Adrenal gland (tissue), 5 donors: ENCODE measurements at regions not wholly inside any gene's neighbourhood (a gene's known extent, or its start where the extent isn't known, plus 50 kb on each side); places are given as distances from the start of the nearest gene placed in this dataset.

Source experiments
- CTCF ChIP-seq, 6 experiments: fragments of 450-650 bp in 4 of 6; fragments of 200-600 bp in 2 of 6; sonication (generic) in 1 of 6; IDR thresholded peaks; 1 replicate in 5 of 6; 2 replicates in 1 of 6; pipeline versions ENCODE4 v1.5.1 to v1.8.0; 2016 to 2021; ENCODE audit warnings: antibody characterized with exemption in 6 of 6, mild to moderate bottlenecking in 2 of 6, moderate library complexity in 1 of 6
- POLR2A ChIP-seq, 2 donors: fragments of 450-650 bp; IDR thresholded peaks; one replicate each; pipeline ENCODE4 v1.6.1; 2017; ENCODE audit warnings: antibody characterized with exemption in 2 of 2, mild to moderate bottlenecking in 2 of 2, moderate library complexity in 1 of 2
- donor health status: DM: no; HTN: no; CAD: no.

- TF ChIP-seq CTCF (IDR thresholded peaks at IDR 0.05) (no peak), POLR2A (IDR thresholded peaks at IDR 0.05) (no peak)
Observed at GRCh38 chr16:61366006-61366405, 670.2 kb downstream of the CDH8 start.
